HFFc6 (cell line): ENCODE measurements at regions not wholly inside any gene's neighbourhood (a gene's known extent, or its start where the extent isn't known, plus 50 kb on each side); places are given as distances from the start of the nearest gene placed in this dataset.
A peak's percentile ranks its signal among the peaks of the same experiment; 100 is the strongest.

Experiments used
- DNase-seq: peaks from one replicate; pipeline ENCODE4 v3.0.0-alpha.2; 2018
- H3K27ac Mint-ChIP-seq: 2 replicates; pipeline ENCODE4 v1.8.0; 2020; ENCODE audit warnings: mild to moderate bottlenecking, mixed read lengths
- H3K27me3 Mint-ChIP-seq: 2 replicates; pipeline ENCODE4 v1.8.0; 2021; ENCODE audit warnings: mild to moderate bottlenecking, moderate library complexity, mixed read lengths; ENCODE audit not compliant: insufficient read depth
- H3K36me3 Mint-ChIP-seq: 2 replicates; pipeline ENCODE4 v1.8.0; 2021; ENCODE audit warnings: low read depth, mixed read lengths
- H3K4me1 Mint-ChIP-seq: 2 replicates; pipeline ENCODE4 v1.8.0; 2020; ENCODE audit warnings: low read depth, mixed read lengths
- H3K4me3 Mint-ChIP-seq: 2 replicates; pipeline ENCODE4 v1.8.0; 2020; ENCODE audit warnings: mild to moderate bottlenecking, moderate library complexity, mixed read lengths
- H3K9me3 Mint-ChIP-seq: 2 replicates; pipeline ENCODE4 v1.8.0; 2020; ENCODE audit warnings: mild to moderate bottlenecking, mixed read lengths
- TF ChIP-seq, protein P1 (sequence below): fragments of 200-600 bp; sonication (generic); IDR thresholded peaks from 2 replicates; pipeline ENCODE4 v1.5.0; 2021; ENCODE audit warnings: antibody characterized with exemption, mild to moderate bottlenecking

DNA sequence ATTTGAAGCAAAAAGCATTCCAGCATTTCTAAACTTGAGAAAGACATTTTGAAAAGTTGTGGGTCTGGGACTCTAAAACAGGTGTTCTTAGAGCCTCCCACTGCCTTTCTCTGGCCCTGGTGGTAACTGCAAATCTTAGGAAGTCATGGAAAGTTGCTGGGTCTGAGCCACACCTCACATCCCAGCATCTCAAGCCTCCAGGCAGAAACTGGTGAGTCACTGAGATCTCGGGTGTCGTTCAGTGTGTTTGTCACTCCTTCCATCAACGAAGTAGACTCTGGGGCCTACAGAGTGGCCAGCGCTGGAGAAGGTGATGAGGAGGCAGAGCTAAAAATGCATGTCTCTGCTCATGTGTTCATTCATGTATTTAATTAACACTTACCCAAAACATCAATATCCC is 59.6 kb upstream of the C5orf58 start:
- TF ChIP-seq, protein P1, sequence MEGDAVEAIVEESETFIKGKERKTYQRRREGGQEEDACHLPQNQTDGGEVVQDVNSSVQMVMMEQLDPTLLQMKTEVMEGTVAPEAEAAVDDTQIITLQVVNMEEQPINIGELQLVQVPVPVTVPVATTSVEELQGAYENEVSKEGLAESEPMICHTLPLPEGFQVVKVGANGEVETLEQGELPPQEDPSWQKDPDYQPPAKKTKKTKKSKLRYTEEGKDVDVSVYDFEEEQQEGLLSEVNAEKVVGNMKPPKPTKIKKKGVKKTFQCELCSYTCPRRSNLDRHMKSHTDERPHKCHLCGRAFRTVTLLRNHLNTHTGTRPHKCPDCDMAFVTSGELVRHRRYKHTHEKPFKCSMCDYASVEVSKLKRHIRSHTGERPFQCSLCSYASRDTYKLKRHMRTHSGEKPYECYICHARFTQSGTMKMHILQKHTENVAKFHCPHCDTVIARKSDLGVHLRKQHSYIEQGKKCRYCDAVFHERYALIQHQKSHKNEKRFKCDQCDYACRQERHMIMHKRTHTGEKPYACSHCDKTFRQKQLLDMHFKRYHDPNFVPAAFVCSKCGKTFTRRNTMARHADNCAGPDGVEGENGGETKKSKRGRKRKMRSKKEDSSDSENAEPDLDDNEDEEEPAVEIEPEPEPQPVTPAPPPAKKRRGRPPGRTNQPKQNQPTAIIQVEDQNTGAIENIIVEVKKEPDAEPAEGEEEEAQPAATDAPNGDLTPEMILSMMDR: no peak

DNA sequence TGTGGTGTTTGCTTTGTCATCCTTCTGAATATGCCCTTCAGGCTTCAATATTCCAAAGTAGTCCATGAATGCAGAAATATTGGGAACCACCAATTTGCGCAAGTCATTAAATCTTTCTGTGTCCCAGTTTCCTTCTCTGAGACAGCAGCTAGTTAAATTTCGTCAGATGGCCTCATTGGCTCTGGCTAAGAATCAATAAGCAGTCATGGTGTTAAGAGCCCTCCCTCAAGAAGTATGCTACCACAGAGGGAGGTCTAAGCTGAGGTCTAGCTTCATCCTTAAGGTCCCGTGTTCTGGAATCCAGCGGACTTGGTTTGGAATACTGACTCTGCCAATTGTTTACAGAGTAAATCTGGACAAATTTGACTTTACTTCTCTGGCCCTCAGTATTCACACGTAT is 59.1 kb upstream of the C5orf58 start:
- Mint-ChIP-seq H3K9me3 (no peaks in the 10 kb centered on the region), H3K4me1 (peaks cover 10% of the 10 kb centered on the region; the same call in 1 of the 2 replicates), H3K36me3 (no peaks in the 10 kb centered on the region), H3K27ac (no peak overlapping the region), H3K4me3 (no peak overlapping the region), H3K27me3 (peaks cover 21% of the 10 kb centered on the region)
- TF ChIP-seq, protein P1: no peak
- no peak for DNase-seq

More for the DNA sequence above, 59.6 kb upstream of the C5orf58 start:
- H3K27ac Mint-ChIP-seq: no peak overlapping the region
- no peaks in the 10 kb centered on the region for H3K9me3 Mint-ChIP-seq
- H3K27me3 Mint-ChIP-seq: peaks cover 25% of the 10 kb centered on the region
- H3K36me3 Mint-ChIP-seq: no peaks in the 10 kb centered on the region
- H3K4me3 Mint-ChIP-seq: no peak overlapping the region
- peak; percentile 50 for DNase-seq
- H3K4me1 Mint-ChIP-seq: peaks cover 10% of the 10 kb centered on the region; the same call in 1 of the 2 replicates

DNA sequence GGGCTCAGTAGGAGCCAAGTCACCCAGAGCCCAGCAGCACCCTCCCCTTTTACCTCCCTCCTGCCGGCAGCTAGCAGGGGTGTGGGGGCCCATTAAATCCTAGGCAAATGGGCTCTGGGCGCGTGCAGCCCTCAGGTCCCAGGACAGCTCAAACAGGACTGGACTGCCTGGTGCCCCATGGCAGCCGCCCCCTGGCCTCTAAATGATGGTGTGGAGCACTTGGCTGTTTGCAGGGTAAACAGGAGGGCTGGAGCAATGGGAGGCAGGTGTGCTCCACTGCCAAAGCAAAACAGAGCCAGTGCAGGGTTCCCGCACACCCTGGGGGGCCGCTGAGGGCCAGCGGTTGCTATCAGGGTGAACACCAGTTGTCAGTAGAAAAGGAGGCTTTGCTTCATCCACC is 55.9 kb upstream of the C5orf58 start:
- no peak for DNase-seq
- TF ChIP-seq, protein P1: no peak
- no peaks in the 10 kb centered on the region for H3K36me3 Mint-ChIP-seq
- no peaks in the 10 kb centered on the region for H3K9me3 Mint-ChIP-seq
- peaks cover 12% of the 10 kb centered on the region for H3K27me3 Mint-ChIP-seq
- H3K4me1 Mint-ChIP-seq: peaks cover 10% of the 10 kb centered on the region; the same call in 1 of the 2 replicates
- no peak overlapping the region for H3K4me3 Mint-ChIP-seq
- no peak overlapping the region for H3K27ac Mint-ChIP-seq

DNA sequence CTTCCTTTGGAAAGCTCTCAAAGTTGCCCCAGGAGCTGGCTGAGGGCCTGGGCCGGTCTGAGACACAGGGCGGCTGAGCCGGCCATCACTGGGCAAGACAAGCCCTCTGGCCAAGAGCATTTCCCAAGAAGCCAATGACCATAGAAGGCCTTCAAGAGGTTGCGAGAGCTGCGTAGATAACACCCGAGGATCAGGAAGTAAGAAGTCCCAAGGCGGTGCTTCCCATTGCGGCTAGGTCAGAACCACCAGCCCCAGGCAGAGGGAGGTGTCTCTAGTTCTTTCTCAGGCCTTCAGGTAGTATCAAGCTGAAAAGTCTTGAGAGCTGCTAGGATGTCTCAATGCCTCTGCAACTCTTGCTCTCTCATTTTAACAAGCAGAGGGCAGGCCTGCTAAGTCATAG is 54.0 kb upstream of the C5orf58 start:
- no peak overlapping the region for H3K27ac Mint-ChIP-seq
- H3K4me3 Mint-ChIP-seq: no peak overlapping the region
- no peaks in the 10 kb centered on the region for H3K9me3 Mint-ChIP-seq
- peaks cover 14% of the 10 kb centered on the region for H3K27me3 Mint-ChIP-seq
- no peaks in the 10 kb centered on the region for H3K36me3 Mint-ChIP-seq
- TF ChIP-seq, protein P1: no peak
- no peaks in the 10 kb centered on the region for H3K4me1 Mint-ChIP-seq
- no peak for DNase-seq

DNA sequence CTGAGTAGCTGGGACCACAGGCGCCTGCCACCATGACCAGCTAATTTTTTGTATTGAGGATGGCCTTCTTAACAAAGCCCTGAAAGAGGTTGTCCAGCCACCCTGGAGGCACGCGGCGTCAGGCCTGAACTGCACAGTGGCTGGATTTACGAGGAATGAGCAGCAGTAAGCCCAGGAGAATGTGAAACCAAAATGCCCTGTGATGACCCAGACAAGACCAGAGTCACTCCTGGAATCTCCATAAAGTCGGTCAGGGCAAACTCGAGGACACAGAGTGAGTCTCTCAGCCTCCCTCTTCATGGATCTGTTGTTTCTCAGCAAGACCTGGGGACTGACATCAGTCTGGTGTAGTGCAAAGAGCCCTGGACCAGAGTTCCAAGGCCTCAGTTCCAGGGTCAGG is 53.2 kb upstream of the C5orf58 start:
- DNase-seq: no peak
- Mint-ChIP-seq H3K27ac (no peak overlapping the region), H3K4me3 (no peak overlapping the region), H3K36me3 (no peaks in the 10 kb centered on the region), H3K9me3 (no peaks in the 10 kb centered on the region), H3K4me1 (no peaks in the 10 kb centered on the region), H3K27me3 (peaks cover 18% of the 10 kb centered on the region)
- TF ChIP-seq, protein P1: no peak

DNA sequence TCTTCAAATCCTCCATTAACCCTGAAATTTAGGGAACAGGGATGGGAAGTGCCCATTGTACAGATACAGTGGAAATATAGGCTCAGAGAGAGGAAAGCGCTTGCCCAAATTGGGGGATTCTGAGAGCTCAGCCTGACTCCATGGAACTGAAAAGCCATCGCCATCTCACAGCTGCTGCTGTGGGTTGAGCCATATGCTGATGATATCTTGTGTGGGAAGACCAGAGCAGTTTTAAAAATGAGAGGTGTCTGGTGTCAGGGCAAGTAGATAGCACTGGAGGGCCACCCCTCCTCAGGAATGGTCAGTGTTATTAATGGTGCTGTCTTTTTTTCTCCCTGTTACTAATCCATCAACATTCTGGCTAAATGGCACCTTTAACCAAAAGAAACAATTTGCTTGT is 50.9 kb upstream of the C5orf58 start:
- no peak for DNase-seq

More for the DNA sequence above, 50.9 kb upstream of the C5orf58 start:
- TF ChIP-seq, protein P1: no peak
- Mint-ChIP-seq H3K4me3 (no peak overlapping the region), H3K36me3 (no peaks in the 10 kb centered on the region), H3K27me3 (peaks cover 22% of the 10 kb centered on the region), H3K27ac (no peak overlapping the region), H3K4me1 (no peaks in the 10 kb centered on the region), H3K9me3 (no peaks in the 10 kb centered on the region)
